ENCODE measurements at regions not wholly inside any gene's neighbourhood (a gene's known extent, or its start where the extent isn't known, plus 50 kb on each side); places are given as distances from the start of the nearest gene placed in this dataset.
"Not testable (repeated sequence)": the region's sequence is repeated elsewhere in the genome, so short reads cannot be mapped to it uniquely, and the experiment has no call there.

GRCh38 chr5:34096033-34096432 is 53.0 kb upstream of the C1QTNF3 start:
- DNase-seq, result not testable (repeated sequence)

- DNase-seq, result not testable (repeated sequence)
These were observed 56.9 kb upstream of the C1QTNF3 start for GRCh38 chr5:34099891-34100290.

GRCh38 chr5:34101567-34101966 is 58.6 kb upstream of the C1QTNF3 start:
- not testable (repeated sequence) for DNase-seq

GRCh38 chr5:34108897-34109296 is 65.9 kb upstream of the C1QTNF3 start:
- not testable (repeated sequence) for DNase-seq

GRCh38 chr5:34124280-34124679 is 81.3 kb upstream of the C1QTNF3 start:
- DNase-seq, result not testable (repeated sequence)

GRCh38 chr5:34125354-34125753 is 82.3 kb upstream of the C1QTNF3 start:
- not testable (repeated sequence) for DNase-seq

GRCh38 chr5:34126741-34127140 is 83.7 kb upstream of the C1QTNF3 start:
- not testable (repeated sequence) for DNase-seq

GRCh38 chr5:34127818-34128217 is 84.8 kb upstream of the C1QTNF3 start:
- DNase-seq, result not testable (repeated sequence)

- DNase-seq, result not testable (repeated sequence)
These were observed 85.9 kb upstream of the C1QTNF3 start for GRCh38 chr5:34128890-34129289.

GRCh38 chr5:34154988-34155387 is 112.0 kb upstream of the C1QTNF3 start:
- not testable (repeated sequence) for DNase-seq

GRCh38 chr5:34156703-34157414 is 113.8 kb upstream of the C1QTNF3 start:
- DNase-seq, result not testable (repeated sequence)

GRCh38 chr5:34160904-34161303 is 117.9 kb upstream of the C1QTNF3 start:
- not testable (repeated sequence) for DNase-seq

GRCh38 chr5:34171398-34171797 is 128.4 kb upstream of the C1QTNF3 start:
- not testable (repeated sequence) for DNase-seq

GRCh38 chr5:34179453-34180190 is 136.6 kb upstream of the C1QTNF3 start:
- peak; percentile 20 for DNase-seq

GRCh38 chr5:34180225-34180624 is 137.2 kb upstream of the C1QTNF3 start:
- not testable (repeated sequence) for DNase-seq

- DNase-seq, result not testable (repeated sequence)
These were observed 138.1 kb upstream of the C1QTNF3 start for GRCh38 chr5:34180940-34181614.

GRCh38 chr5:34185005-34185404 is 142.0 kb upstream of the C1QTNF3 start:
- DNase-seq, result not testable (repeated sequence)

GRCh38 chr5:34185572-34185971 is 142.6 kb upstream of the C1QTNF3 start:
- peak; percentile 17 for DNase-seq

GRCh38 chr5:34186108-34186507 is 143.1 kb upstream of the C1QTNF3 start:
- DNase-seq, result not testable (repeated sequence)

- DNase-seq, result peak; percentile 10
These were observed 143.9 kb upstream of the C1QTNF3 start for GRCh38 chr5:34186865-34187264.

- not testable (repeated sequence) for DNase-seq
These were observed 144.4 kb upstream of the C1QTNF3 start for GRCh38 chr5:34187441-34187840.

- peak; percentile 62 for DNase-seq
These were observed 145.2 kb upstream of the C1QTNF3 start for GRCh38 chr5:34188001-34188822.

GRCh38 chr5:34189246-34189645 is 146.2 kb upstream of the C1QTNF3 start:
- not testable (repeated sequence) for DNase-seq
